ENCODE measurements at regions not wholly inside any gene's neighbourhood (a gene's known extent, or its start where the extent isn't known, plus 50 kb on each side); places are given as distances from the start of the nearest gene placed in this dataset.

GRCh38 chr4:115374621-115375020, 261.2 kb upstream of the NDST4 start:
- Mint-ChIP-seq H3K4me1 (ENCODE audit: low read depth, unreplicated experiment) (no peaks in the 10 kb centered on the region), H3K27ac (ENCODE audit: unreplicated experiment) (no peak overlapping the region), H3K9me3 (ENCODE audit: unreplicated experiment) (no peaks in the 10 kb centered on the region), H3K27me3 (ENCODE audit: insufficient read depth, unreplicated experiment) (no peaks in the 10 kb centered on the region), H3K4me3 (ENCODE audit: unreplicated experiment) (no peak overlapping the region), H3K36me3 (ENCODE audit: insufficient read depth, unreplicated experiment) (no peaks in the 10 kb centered on the region)
- intact Hi-C loops (cut with micrococcal nuclease; ENCODE audit: unreplicated experiment): no loop called here
- POLR2A ChIA-PET: no interaction called here
- CTCF ChIA-PET: no interaction called here
- BruUV-seq (replicated peaks): no TSS peak
- no peak for DNase-seq
- no peak overlapping the region for H3K4me3 ChIP-seq (ENCODE audit: low read depth, low read length)
- no peaks in the 10 kb centered on the region for H3K36me3 ChIP-seq (ENCODE audit: control insufficient read depth, insufficient read depth, low read length)
- no peak for TF ChIP-seq CTCF (IDR thresholded peaks at IDR 0.05; ENCODE audit: insufficient read depth in 1 of 2, low read depth in 1 of 2, low read length in 1 of 2, severe bottlenecking in 1 of 2, unreplicated experiment in 1 of 2)
- H3K4me1 ChIP-seq: no peaks in the 10 kb centered on the region
- H3K9me3 ChIP-seq: no peaks in the 10 kb centered on the region
- H3K27me3 ChIP-seq (replicated peaks; ENCODE audit: control insufficient read depth, insufficient read depth, low read length): no peaks in the 10 kb centered on the region

GRCh38 chr4:115370490-115370889, 257.1 kb upstream of the NDST4 start:
- Histone ChIP-seq H3K27me3 (replicated peaks; ENCODE audit: control insufficient read depth, insufficient read depth, low read length) (no peaks in the 10 kb centered on the region), H3K9me3 (no peaks in the 10 kb centered on the region), H3K36me3 (ENCODE audit: control insufficient read depth, insufficient read depth, low read length) (no peaks in the 10 kb centered on the region), H3K4me1 (no peaks in the 10 kb centered on the region), H3K4me3 (ENCODE audit: low read depth, low read length) (no peak overlapping the region)
- Mint-ChIP-seq H3K27me3 (ENCODE audit: insufficient read depth, unreplicated experiment) (no peaks in the 10 kb centered on the region), H3K4me1 (ENCODE audit: low read depth, unreplicated experiment) (no peaks in the 10 kb centered on the region), H3K36me3 (ENCODE audit: insufficient read depth, unreplicated experiment) (no peaks in the 10 kb centered on the region), H3K27ac (ENCODE audit: unreplicated experiment) (no peak overlapping the region), H3K4me3 (ENCODE audit: unreplicated experiment) (no peak overlapping the region), H3K9me3 (ENCODE audit: unreplicated experiment) (no peaks in the 10 kb centered on the region)
- no TSS peak for BruUV-seq (replicated peaks)
- POLR2A ChIA-PET: no interaction called here
- DNase-seq: no peak
- no peak for TF ChIP-seq CTCF (IDR thresholded peaks at IDR 0.05; ENCODE audit: insufficient read depth in 1 of 2, low read depth in 1 of 2, low read length in 1 of 2, severe bottlenecking in 1 of 2, unreplicated experiment in 1 of 2)
- CTCF ChIA-PET: no interaction called here
- intact Hi-C loops (cut with micrococcal nuclease; ENCODE audit: unreplicated experiment): no loop called here

GRCh38 chr4:115370012-115370411, 256.6 kb upstream of the NDST4 start:
- Mint-ChIP-seq H3K27me3 (ENCODE audit: insufficient read depth, unreplicated experiment) (no peaks in the 10 kb centered on the region), H3K4me3 (ENCODE audit: unreplicated experiment) (no peak overlapping the region), H3K9me3 (ENCODE audit: unreplicated experiment) (no peaks in the 10 kb centered on the region), H3K4me1 (ENCODE audit: low read depth, unreplicated experiment) (no peaks in the 10 kb centered on the region), H3K36me3 (ENCODE audit: insufficient read depth, unreplicated experiment) (no peaks in the 10 kb centered on the region), H3K27ac (ENCODE audit: unreplicated experiment) (no peak overlapping the region)
- no peak for DNase-seq
- no peaks in the 10 kb centered on the region for H3K27me3 ChIP-seq (replicated peaks; ENCODE audit: control insufficient read depth, insufficient read depth, low read length)
- intact Hi-C loops (cut with micrococcal nuclease; ENCODE audit: unreplicated experiment): no loop called here
- no peak overlapping the region for H3K4me3 ChIP-seq (ENCODE audit: low read depth, low read length)
- no peak for TF ChIP-seq CTCF (IDR thresholded peaks at IDR 0.05; ENCODE audit: insufficient read depth in 1 of 2, low read depth in 1 of 2, low read length in 1 of 2, severe bottlenecking in 1 of 2, unreplicated experiment in 1 of 2)
- ChIA-PET POLR2A (no interaction called here), CTCF (no interaction called here)
- H3K9me3 ChIP-seq: no peaks in the 10 kb centered on the region
- BruUV-seq (replicated peaks): no TSS peak
- H3K36me3 ChIP-seq (ENCODE audit: control insufficient read depth, insufficient read depth, low read length): no peaks in the 10 kb centered on the region
- H3K4me1 ChIP-seq: no peaks in the 10 kb centered on the region
